Mucosa of descending colon (tissue), 3 donors: ENCODE measurements at regions not wholly inside any gene's neighbourhood (a gene's known extent, or its start where the extent isn't known, plus 50 kb on each side); places are given as distances from the start of the nearest gene placed in this dataset.

Experiments used
- ATAC-seq: fragments of 200-7000 bp; cut with Tn5 transposase; one replicate; pipeline ENCODE4 v1.9.1; 2020; ENCODE audit warnings: mild to moderate bottlenecking, moderate library complexity
- DNase-seq, 3 donors: peaks; one replicate each; pipeline ENCODE4 v3.0.0-alpha.2; 2020
- H3K36me3 ChIP-seq: fragments of 200-600 bp; one replicate; pipeline ENCODE4 v1.8.0; 2021; ENCODE audit warnings: low read depth, mild to moderate bottlenecking
- H3K4me1 ChIP-seq: fragments of 200-600 bp; one replicate; pipeline ENCODE4 v1.8.0; 2021; ENCODE audit warnings: low read depth, mild to moderate bottlenecking
- H3K4me3 ChIP-seq: fragments of 200-600 bp; one replicate; pipeline ENCODE4 v1.8.0; 2021; ENCODE audit warnings: mild to moderate bottlenecking
- H3K9me3 ChIP-seq: fragments of 200-600 bp; one replicate; pipeline ENCODE4 v1.8.0; 2021; ENCODE audit warnings: mild to moderate bottlenecking
- intact Hi-C, 2 donors: fragments of 100-400 bp; cut with DNase I in 1 of 2; cut with micrococcal nuclease in 1 of 2; formaldehyde crosslinking; loops; one replicate each; pipeline versions ENCODE4 v1.11.0 to v1.11.1; 2022; cut with DNase I, micrococcal nuclease
- TF ChIP-seq, protein P1 (sequence below): fragments of 200-600 bp; IDR thresholded peaks from one replicate; pipeline ENCODE4 v1.8.0; 2022; ENCODE audit warnings: antibody characterized with exemption, mild to moderate bottlenecking
- donor health status: DM: no; HTN: no; CAD: no; lungs with moderate emphysema.
- donor health status: DM: no; HTN: no; CAD: no.
- donor health status: DM: no; HTN: yes; CAD: no.

DNA sequence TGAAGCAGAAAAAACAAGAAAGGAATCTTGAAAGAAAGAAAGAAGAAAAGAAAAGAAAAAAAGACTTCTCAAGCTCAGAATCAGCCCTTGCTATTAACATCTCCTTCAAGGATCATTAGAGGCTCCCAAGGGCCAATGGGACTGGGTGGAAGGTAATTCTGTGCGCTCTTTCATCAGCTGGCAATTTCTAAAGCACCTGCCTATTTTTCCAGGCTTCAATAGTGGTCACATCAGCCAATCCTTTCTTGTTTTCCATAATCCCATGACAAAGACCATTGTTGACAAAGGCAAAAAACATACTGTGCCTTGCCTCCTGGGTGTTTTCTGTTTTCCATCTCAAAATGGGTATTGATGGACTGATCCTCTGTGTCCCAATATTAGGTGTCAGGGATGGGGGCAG, 88.2 kb upstream of the TSC22D1 start:
- no peak for ATAC-seq
- Histone ChIP-seq H3K9me3 (no peaks in the 10 kb centered on the region), H3K4me3 (no peak overlapping the region), H3K4me1 (no peaks in the 10 kb centered on the region), H3K36me3 (no peaks in the 10 kb centered on the region)
- TF ChIP-seq, protein P1, sequence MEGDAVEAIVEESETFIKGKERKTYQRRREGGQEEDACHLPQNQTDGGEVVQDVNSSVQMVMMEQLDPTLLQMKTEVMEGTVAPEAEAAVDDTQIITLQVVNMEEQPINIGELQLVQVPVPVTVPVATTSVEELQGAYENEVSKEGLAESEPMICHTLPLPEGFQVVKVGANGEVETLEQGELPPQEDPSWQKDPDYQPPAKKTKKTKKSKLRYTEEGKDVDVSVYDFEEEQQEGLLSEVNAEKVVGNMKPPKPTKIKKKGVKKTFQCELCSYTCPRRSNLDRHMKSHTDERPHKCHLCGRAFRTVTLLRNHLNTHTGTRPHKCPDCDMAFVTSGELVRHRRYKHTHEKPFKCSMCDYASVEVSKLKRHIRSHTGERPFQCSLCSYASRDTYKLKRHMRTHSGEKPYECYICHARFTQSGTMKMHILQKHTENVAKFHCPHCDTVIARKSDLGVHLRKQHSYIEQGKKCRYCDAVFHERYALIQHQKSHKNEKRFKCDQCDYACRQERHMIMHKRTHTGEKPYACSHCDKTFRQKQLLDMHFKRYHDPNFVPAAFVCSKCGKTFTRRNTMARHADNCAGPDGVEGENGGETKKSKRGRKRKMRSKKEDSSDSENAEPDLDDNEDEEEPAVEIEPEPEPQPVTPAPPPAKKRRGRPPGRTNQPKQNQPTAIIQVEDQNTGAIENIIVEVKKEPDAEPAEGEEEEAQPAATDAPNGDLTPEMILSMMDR, result no peak
- DNase-seq, result no peak
- intact Hi-C loops, result no loop called here

DNA sequence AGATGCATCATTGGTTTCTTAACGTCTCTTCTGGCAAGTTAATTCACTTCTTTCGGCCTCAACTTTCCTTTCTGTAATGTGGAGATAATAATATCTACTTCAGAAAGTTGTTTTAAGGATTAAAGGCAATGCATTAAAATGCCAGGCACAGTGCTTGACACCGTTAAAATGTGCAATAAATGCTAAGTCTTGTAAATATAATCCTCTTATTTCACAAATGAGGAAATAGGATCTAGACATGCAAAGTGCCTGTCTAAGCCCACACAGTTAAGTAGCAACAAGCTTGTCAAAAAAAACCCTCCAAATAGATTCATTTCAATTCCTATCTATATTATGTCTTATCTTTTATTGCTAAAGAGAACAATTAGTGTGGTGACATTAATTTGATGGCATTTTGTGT, 86.4 kb upstream of the TSC22D1 start:
- Histone ChIP-seq H3K4me1 (no peaks in the 10 kb centered on the region), H3K9me3 (no peaks in the 10 kb centered on the region), H3K4me3 (no peak overlapping the region), H3K36me3 (no peaks in the 10 kb centered on the region)
- DNase-seq, result no peak
- TF ChIP-seq, protein P1, result no peak
- no peak for ATAC-seq
- intact Hi-C loops, result no loop called here

DNA sequence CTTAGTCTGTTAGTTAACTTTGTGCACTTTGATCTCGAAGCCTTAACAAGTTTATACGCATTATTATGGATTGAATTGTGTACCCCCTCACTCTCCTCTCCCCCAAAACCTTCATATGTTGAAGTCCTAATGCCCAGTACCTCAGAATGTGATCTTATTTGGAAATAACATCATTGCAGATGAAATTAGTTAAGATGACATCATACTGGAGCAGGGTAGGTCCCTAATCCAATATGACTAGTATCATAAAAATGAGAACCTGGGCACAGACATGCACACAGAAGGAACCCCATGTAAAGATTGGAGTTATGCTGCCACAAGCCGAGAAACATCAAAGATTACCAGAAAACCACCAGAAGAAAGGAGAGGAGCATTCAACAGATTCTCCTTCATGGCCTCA, 85.8 kb upstream of the TSC22D1 start:
- no peaks in the 10 kb centered on the region for H3K4me1 ChIP-seq
- intact Hi-C loops, result no loop called here
- DNase-seq, result no peak
- H3K4me3 ChIP-seq, result no peak overlapping the region
- no peak for ATAC-seq
- TF ChIP-seq, protein P1, result no peak
- H3K9me3 ChIP-seq, result no peaks in the 10 kb centered on the region
- no peaks in the 10 kb centered on the region for H3K36me3 ChIP-seq

DNA sequence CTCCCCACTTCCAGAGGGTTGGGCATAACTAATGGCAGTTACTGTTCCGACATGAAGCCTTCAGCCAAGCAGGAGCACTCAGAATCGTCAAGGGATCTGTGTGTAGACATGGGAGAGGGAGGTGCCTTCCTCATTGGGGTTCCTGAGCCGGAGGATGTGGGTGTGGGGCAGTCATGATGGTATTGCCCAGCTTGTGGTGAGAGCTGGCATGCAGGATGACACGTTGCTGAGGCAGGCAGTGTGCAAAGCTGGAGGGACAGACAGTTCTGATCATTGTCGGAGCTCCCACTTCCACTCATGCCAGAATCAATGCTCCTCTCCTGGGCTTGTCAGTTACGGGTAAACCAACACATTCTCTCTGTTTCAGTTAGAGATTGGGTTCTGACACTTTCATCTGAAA, 83.9 kb upstream of the TSC22D1 start:
- Histone ChIP-seq H3K36me3 (no peaks in the 10 kb centered on the region), H3K4me3 (no peak overlapping the region), H3K4me1 (no peaks in the 10 kb centered on the region), H3K9me3 (no peaks in the 10 kb centered on the region)
- ATAC-seq (no peak), DNase-seq (no peak)
- TF ChIP-seq, protein P1, result no peak
- intact Hi-C loops, result no loop called here

DNA sequence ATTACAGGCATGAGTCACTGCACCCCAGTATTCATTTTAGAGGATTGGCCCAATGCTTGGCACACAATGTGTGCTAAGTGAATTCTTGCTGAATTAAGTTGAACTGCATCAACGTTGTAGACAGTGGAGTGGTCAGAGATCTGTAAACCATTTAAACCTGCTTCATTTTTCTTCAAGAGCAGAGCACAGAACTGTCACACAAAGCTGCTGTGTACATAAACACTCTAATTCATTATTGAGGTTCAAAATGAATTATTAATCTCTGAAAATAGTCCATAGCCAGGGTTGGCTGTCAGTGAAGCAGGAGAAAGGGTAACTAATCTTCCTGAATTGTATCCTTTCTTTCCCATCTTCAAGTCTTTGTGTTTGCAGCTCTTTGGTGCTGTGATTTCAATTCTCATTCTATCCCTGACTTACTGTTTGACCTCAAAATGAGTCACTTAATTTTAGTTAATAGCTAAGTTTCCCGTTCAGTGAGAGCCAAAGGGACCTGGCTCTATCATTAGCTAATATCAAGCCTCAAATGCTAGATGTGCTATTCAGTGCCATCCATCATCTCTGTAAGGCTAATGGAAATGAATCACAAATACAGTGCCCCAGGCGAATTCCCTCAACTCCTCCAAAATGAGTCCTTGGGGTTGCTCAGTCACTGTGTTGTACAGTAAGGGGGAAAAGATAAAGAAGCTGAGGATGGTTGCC, 77.0 kb upstream of the TSC22D1 start:
- Histone ChIP-seq H3K36me3 (no peaks in the 10 kb centered on the region), H3K4me3 (no peak overlapping the region), H3K4me1 (no peaks in the 10 kb centered on the region), H3K9me3 (no peaks in the 10 kb centered on the region)
- intact Hi-C loops, result no loop called here
- no peak for ATAC-seq
- TF ChIP-seq, protein P1, result no peak
- no peak for DNase-seq

DNA sequence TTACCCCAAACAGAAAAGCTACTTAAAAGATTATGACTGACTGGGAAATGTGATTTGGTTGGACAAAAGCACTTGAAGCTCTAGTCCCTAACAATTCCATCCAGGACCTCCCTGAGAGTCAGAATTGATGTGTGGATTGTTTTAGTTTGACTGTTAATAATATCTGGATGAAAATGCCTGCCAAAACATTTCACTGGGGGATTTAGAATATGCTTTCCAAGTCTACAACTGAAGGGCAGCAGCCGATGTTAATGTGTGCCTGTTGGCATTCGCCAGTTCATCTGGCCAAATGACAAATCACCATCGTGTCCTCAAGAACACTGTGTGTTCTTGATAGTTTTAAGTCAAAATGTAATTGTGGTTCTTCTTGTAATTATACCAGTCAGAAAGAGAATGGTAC, 76.0 kb upstream of the TSC22D1 start:
- Histone ChIP-seq H3K4me3 (no peak overlapping the region), H3K4me1 (no peaks in the 10 kb centered on the region), H3K36me3 (no peaks in the 10 kb centered on the region), H3K9me3 (no peaks in the 10 kb centered on the region)
- DNase-seq, result no peak
- TF ChIP-seq, protein P1, result no peak
- ATAC-seq, result no peak
- intact Hi-C loops, result no loop called here
